OCI-LY7 (cell line): ENCODE measurements at regions not wholly inside any gene's neighbourhood (a gene's known extent, or its start where the extent isn't known, plus 50 kb on each side); places are given as distances from the start of the nearest gene placed in this dataset.

Source experiments
- BruUV-seq: library from RNA; stranded (reverse); fragments of 400-500 nt; replicated peaks from 2 replicates; lab custom pipeline; 2021; lab: Mats Ljungman, UMichigan
- CTCF ChIA-PET: fragments of 300-600 bp; sonication (Branson Sonifier 250); formaldehyde crosslinking; loops from one replicate; lab custom pipeline; 2022; ENCODE audit warnings: antibody characterized with exemption; ENCODE audit not compliant: unreplicated experiment; lab: Charles Lee
- POLR2A ChIA-PET: fragments of 300-600 bp; sonication (Branson Sonifier 250); formaldehyde crosslinking; loops from one replicate; lab custom pipeline; 2022; ENCODE audit warnings: antibody characterized with exemption; lab: Charles Lee
- DNase-seq: peaks from one replicate; pipeline ENCODE4 v3.0.0-alpha.2; 2015; ENCODE audit warnings: low spot score
- H2AFZ ChIP-seq: fragments of 200-600 bp; sonication (generic), shearing (Covaris generic); 2 replicates; pipeline ENCODE4 v1.6.1; 2014; ENCODE audit warnings: mild to moderate bottlenecking, antibody characterized with exemption, low read length, moderate library complexity
- H3K27ac ChIP-seq: fragments of 200-600 bp; sonication (generic); 2 replicates; pipeline ENCODE4 v1.5.1; 2014; ENCODE audit warnings: mixed run types, low read depth, mild to moderate bottlenecking, moderate library complexity, low read length, inconsistent platforms; ENCODE audit not compliant: poor library complexity, severe bottlenecking
- H3K36me3 ChIP-seq: fragments of 200-600 bp; sonication (generic); 2 replicates; pipeline ENCODE4 v1.6.1; 2014; ENCODE audit warnings: mild to moderate bottlenecking, antibody characterized with exemption, low read length, moderate library complexity, mixed read lengths; ENCODE audit not compliant: insufficient read depth
- H3K4me1 ChIP-seq: fragments of 200-600 bp; sonication (generic); 2 replicates; pipeline ENCODE4 v1.5.1; 2014; ENCODE audit warnings: mild to moderate bottlenecking, low read length; ENCODE audit not compliant: insufficient read depth, poor library complexity, severe bottlenecking
- H3K4me2 ChIP-seq: fragments of 200-600 bp; sonication (generic); 2 replicates; pipeline ENCODE4 v1.6.1; 2014; ENCODE audit warnings: mild to moderate bottlenecking, low read length
- H3K4me3 ChIP-seq: fragments of 200-600 bp; sonication (generic); 2 replicates; pipeline ENCODE4 v1.5.1; 2014; ENCODE audit warnings: mild to moderate bottlenecking, low read depth, low read length; ENCODE audit not compliant: poor library complexity, severe bottlenecking
- H3K79me2 ChIP-seq: fragments of 200-600 bp; sonication (generic); 2 replicates; pipeline ENCODE4 v1.6.1; 2016; ENCODE audit warnings: low read depth, mild to moderate bottlenecking, low read length, moderate library complexity, mixed read lengths; ENCODE audit not compliant: insufficient read depth
- H3K9me2 ChIP-seq: fragments of 200-600 bp; sonication (generic); 2 replicates; pipeline ENCODE4 v1.6.1; 2016; ENCODE audit warnings: mild to moderate bottlenecking, low read length, mixed read lengths; ENCODE audit not compliant: insufficient read depth
- H3K9me3 ChIP-seq: fragments of 200-600 bp; sonication (generic); 2 replicates; pipeline ENCODE4 v1.6.1; 2014; ENCODE audit warnings: mild to moderate bottlenecking, mixed run types, low read length, mixed read lengths
- H4K20me1 ChIP-seq: fragments of 200-600 bp; sonication (generic); 2 replicates; pipeline ENCODE4 v1.6.1; 2014; ENCODE audit warnings: mild to moderate bottlenecking, antibody characterized with exemption, low read length, moderate library complexity, mixed read lengths; ENCODE audit not compliant: insufficient read depth
- EZH2phosphoT487 ChIP-seq: fragments of 200-600 bp; sonication (generic); IDR thresholded peaks from 2 replicates; pipeline ENCODE4 v1.6.1; 2018; ENCODE audit warnings: low read depth, borderline replicate concordance, mild to moderate bottlenecking, mixed run types, antibody characterized with exemption, low read length, moderate library complexity, mixed read lengths
- intact Hi-C: fragments of 100-400 bp; cut with micrococcal nuclease; formaldehyde crosslinking; loops from one replicate; pipeline ENCODE4 v1.10.0; 2022; ENCODE audit not compliant: unreplicated experiment
- TF ChIP-seq, protein P1 (sequence below): fragments of 200-600 bp; sonication (generic); conservative IDR thresholded peaks from 2 replicates; pipeline ENCODE4 v1.5.1; 2014; ENCODE audit warnings: mild to moderate bottlenecking, antibody characterized with exemption, low read length, moderate library complexity, mixed read lengths

DNA sequence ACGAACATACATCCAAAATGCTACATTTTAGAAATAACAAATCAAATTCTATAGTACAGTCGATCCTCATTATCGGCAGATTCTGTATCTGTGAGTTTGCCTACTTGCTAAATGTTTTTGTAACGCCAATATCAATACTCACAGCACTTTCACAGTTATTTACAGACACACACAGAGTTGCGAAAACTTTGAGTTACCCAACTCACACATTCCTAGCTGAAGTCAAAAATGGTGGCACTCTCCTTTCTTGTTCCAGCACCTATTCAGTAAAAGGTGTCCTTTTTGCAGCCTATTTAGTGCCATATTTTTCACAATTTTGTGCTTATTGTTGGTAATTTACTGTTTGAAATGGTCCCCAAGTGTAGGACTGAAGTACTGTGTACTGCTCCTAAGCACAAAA lies 161.7 kb downstream of the AKR1D1 start:
- intact Hi-C loops = no loop called here
- ChIA-PET POLR2A (no interaction called here), CTCF (no interaction called here)
- Histone ChIP-seq H3K9me2 (no peaks in the 10 kb centered on the region), H3K27ac (no peak overlapping the region), H4K20me1 (no peaks in the 10 kb centered on the region), H3K9me3 (no peaks in the 10 kb centered on the region), H3K4me3 (no peak overlapping the region), H3K4me1 (no peaks in the 10 kb centered on the region), H3K4me2 (no peak overlapping the region), H2AFZ (no peak overlapping the region), H3K79me2 (no peaks in the 10 kb centered on the region), H3K36me3 (no peaks in the 10 kb centered on the region)
- BruUV-seq = no TSS peak
- no peak for DNase-seq
- TF ChIP-seq, protein P1, sequence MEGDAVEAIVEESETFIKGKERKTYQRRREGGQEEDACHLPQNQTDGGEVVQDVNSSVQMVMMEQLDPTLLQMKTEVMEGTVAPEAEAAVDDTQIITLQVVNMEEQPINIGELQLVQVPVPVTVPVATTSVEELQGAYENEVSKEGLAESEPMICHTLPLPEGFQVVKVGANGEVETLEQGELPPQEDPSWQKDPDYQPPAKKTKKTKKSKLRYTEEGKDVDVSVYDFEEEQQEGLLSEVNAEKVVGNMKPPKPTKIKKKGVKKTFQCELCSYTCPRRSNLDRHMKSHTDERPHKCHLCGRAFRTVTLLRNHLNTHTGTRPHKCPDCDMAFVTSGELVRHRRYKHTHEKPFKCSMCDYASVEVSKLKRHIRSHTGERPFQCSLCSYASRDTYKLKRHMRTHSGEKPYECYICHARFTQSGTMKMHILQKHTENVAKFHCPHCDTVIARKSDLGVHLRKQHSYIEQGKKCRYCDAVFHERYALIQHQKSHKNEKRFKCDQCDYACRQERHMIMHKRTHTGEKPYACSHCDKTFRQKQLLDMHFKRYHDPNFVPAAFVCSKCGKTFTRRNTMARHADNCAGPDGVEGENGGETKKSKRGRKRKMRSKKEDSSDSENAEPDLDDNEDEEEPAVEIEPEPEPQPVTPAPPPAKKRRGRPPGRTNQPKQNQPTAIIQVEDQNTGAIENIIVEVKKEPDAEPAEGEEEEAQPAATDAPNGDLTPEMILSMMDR = no peak
- no peak for TF ChIP-seq EZH2phosphoT487

GRCh38 chr7:138238734-138239659 lies 162.7 kb downstream of the AKR1D1 start:
- intact Hi-C loops = no loop called here
- Histone ChIP-seq H3K4me2 (no peak overlapping the region), H3K4me3 (no peak overlapping the region), H3K9me3 (no peaks in the 10 kb centered on the region), H3K4me1 (no peaks in the 10 kb centered on the region), H3K9me2 (no peaks in the 10 kb centered on the region), H3K27ac (no peak overlapping the region), H3K79me2 (no peaks in the 10 kb centered on the region), H4K20me1 (no peaks in the 10 kb centered on the region), H3K36me3 (no peaks in the 10 kb centered on the region), H2AFZ (no peak overlapping the region)
- DNase-seq = no peak
- BruUV-seq = no TSS peak
- ChIA-PET POLR2A (no interaction called here), CTCF (no interaction called here)
- TF ChIP-seq EZH2phosphoT487 = no peak
- TF ChIP-seq, protein P1 = no peak

- no peaks in the 10 kb centered on the region for H3K4me1 ChIP-seq
- no peak for TF ChIP-seq EZH2phosphoT487
- no peak for DNase-seq
- H3K9me3 ChIP-seq = no peaks in the 10 kb centered on the region
- no peaks in the 10 kb centered on the region for H3K36me3 ChIP-seq
- ChIA-PET CTCF (no interaction called here), POLR2A (no interaction called here)
- BruUV-seq = no TSS peak
- H2AFZ ChIP-seq = no peak overlapping the region
- H3K79me2 ChIP-seq = no peaks in the 10 kb centered on the region
- H3K4me2 ChIP-seq = no peak overlapping the region
- no peak overlapping the region for H3K4me3 ChIP-seq
- intact Hi-C loops = no loop called here
- H3K9me2 ChIP-seq = no peaks in the 10 kb centered on the region
- H3K27ac ChIP-seq = no peak overlapping the region
- no peaks in the 10 kb centered on the region for H4K20me1 ChIP-seq
Observed at GRCh38 chr7:138243430-138243829, 167.2 kb downstream of the AKR1D1 start.
